ENCODE measurements at regions not wholly inside any gene's neighbourhood (a gene's known extent, or its start where the extent isn't known, plus 50 kb on each side); places are given as distances from the start of the nearest gene placed in this dataset.

- Histone ChIP-seq H3K27ac (no peak overlapping the region), H3K36me3 (no peaks in the 10 kb centered on the region), H3K9me3 (no peaks in the 10 kb centered on the region), H3K27me3 (no peaks in the 10 kb centered on the region), H3K4me1 (no peaks in the 10 kb centered on the region), H3K4me3 (replicated peaks in 1 of 3) (no peak overlapping the region)
- TF ChIP-seq, protein P1, sequence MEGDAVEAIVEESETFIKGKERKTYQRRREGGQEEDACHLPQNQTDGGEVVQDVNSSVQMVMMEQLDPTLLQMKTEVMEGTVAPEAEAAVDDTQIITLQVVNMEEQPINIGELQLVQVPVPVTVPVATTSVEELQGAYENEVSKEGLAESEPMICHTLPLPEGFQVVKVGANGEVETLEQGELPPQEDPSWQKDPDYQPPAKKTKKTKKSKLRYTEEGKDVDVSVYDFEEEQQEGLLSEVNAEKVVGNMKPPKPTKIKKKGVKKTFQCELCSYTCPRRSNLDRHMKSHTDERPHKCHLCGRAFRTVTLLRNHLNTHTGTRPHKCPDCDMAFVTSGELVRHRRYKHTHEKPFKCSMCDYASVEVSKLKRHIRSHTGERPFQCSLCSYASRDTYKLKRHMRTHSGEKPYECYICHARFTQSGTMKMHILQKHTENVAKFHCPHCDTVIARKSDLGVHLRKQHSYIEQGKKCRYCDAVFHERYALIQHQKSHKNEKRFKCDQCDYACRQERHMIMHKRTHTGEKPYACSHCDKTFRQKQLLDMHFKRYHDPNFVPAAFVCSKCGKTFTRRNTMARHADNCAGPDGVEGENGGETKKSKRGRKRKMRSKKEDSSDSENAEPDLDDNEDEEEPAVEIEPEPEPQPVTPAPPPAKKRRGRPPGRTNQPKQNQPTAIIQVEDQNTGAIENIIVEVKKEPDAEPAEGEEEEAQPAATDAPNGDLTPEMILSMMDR (IDR thresholded peaks at IDR 0.05), result no peak
- TF ChIP-seq POLR2A (IDR thresholded peaks at IDR 0.05), result no peak
- intact Hi-C loops (cut with DNase I), result no loop called here
- 57 to 59% methylated on average over 4 of the region's 4 CpGs for WGBS, 2 donors
- DNase-seq, result no peak
Measured at GRCh38 chr3:86814918-86815655, 175.9 kb downstream of the VGLL3 start.

- Histone ChIP-seq H3K9me3 (no peaks in the 10 kb centered on the region), H3K4me1 (no peaks in the 10 kb centered on the region), H3K36me3 (no peaks in the 10 kb centered on the region), H3K27me3 (no peaks in the 10 kb centered on the region), H3K4me3 (replicated peaks in 1 of 3) (no peak overlapping the region), H3K27ac (no peak overlapping the region)
- intact Hi-C loops (cut with DNase I), result no loop called here
- 92 to 94% methylated on average over 4 of the region's 4 CpGs for WGBS, 2 donors
- no peak for DNase-seq
- no peak for TF ChIP-seq POLR2A (IDR thresholded peaks at IDR 0.05)
- TF ChIP-seq, protein P1 (IDR thresholded peaks at IDR 0.05), result no peak
Measured at GRCh38 chr3:86814321-86814720, 176.6 kb downstream of the VGLL3 start.

- no peaks in the 10 kb centered on the region for H3K36me3 ChIP-seq
- H3K9me3 ChIP-seq, result no peaks in the 10 kb centered on the region
- WGBS, 2 donors, result 89 to 94% methylated on average over 3 of the region's 3 CpGs
- intact Hi-C loops (cut with DNase I), result no loop called here
- no peak for DNase-seq
- no peak overlapping the region for H3K4me3 ChIP-seq (replicated peaks in 1 of 3)
- H3K27me3 ChIP-seq, result no peaks in the 10 kb centered on the region
- no peaks in the 10 kb centered on the region for H3K4me1 ChIP-seq
- TF ChIP-seq, protein P1 (IDR thresholded peaks at IDR 0.05), result no peak
- no peak for TF ChIP-seq POLR2A (IDR thresholded peaks at IDR 0.05)
- H3K27ac ChIP-seq, result no peak overlapping the region
Measured at GRCh38 chr3:86801921-86802320, 189.0 kb downstream of the VGLL3 start.

GRCh38 chr3:86801066-86801465 lies 189.9 kb downstream of the VGLL3 start:
- Histone ChIP-seq H3K36me3 (no peaks in the 10 kb centered on the region), H3K4me3 (replicated peaks in 1 of 3) (no peak overlapping the region), H3K27me3 (no peaks in the 10 kb centered on the region), H3K27ac (no peak overlapping the region), H3K4me1 (no peaks in the 10 kb centered on the region), H3K9me3 (no peaks in the 10 kb centered on the region)
- TF ChIP-seq, protein P1 (IDR thresholded peaks at IDR 0.05), result no peak
- TF ChIP-seq POLR2A (IDR thresholded peaks at IDR 0.05), result no peak
- intact Hi-C loops (cut with DNase I), result no loop called here
- WGBS, 2 donors, result 88 to 92% methylated on average over 1 of the region's 1 CpG
- DNase-seq, result no peak

- H3K4me3 ChIP-seq (replicated peaks in 1 of 3), result no peak overlapping the region
- DNase-seq, result no peak
- no peaks in the 10 kb centered on the region for H3K36me3 ChIP-seq
- H3K27me3 ChIP-seq, result no peaks in the 10 kb centered on the region
- no peak overlapping the region for H3K27ac ChIP-seq
- intact Hi-C loops (cut with DNase I), result no loop called here
- no peaks in the 10 kb centered on the region for H3K4me1 ChIP-seq
- no peaks in the 10 kb centered on the region for H3K9me3 ChIP-seq
- WGBS, 2 donors, result 60 to 74% methylated on average over 3 of the region's 3 CpGs
- no peak for TF ChIP-seq POLR2A (IDR thresholded peaks at IDR 0.05)
- TF ChIP-seq, protein P1 (IDR thresholded peaks at IDR 0.05), result no peak
Measured at GRCh38 chr3:86800116-86800515, 190.8 kb downstream of the VGLL3 start.

Data from thyroid gland (tissue), 4 donors.